Common myeloid progenitor, CD34-positive (primary cell): ENCODE measurements at regions not wholly inside any gene's neighbourhood (a gene's known extent, or its start where the extent isn't known, plus 50 kb on each side); places are given as distances from the start of the nearest gene placed in this dataset.

Experiments
- CTCF ChIA-PET: fragments of 350-600 bp; sonication (Branson Sonifier 250); formaldehyde crosslinking; loops from one replicate; lab custom pipeline; 2021; ENCODE audit warnings: antibody characterized with exemption; lab: Charles Lee
- POLR2A ChIA-PET: fragments of 350-600 bp; sonication (Branson Sonifier 250); formaldehyde crosslinking; loops from one replicate; lab custom pipeline; 2021; ENCODE audit warnings: antibody characterized with exemption; lab: Charles Lee
- DNase-seq, 3 donors: peaks; one replicate each; pipeline versions ENCODE4 v3.0.0 to v3.0.0-alpha.2; 2013
- H3K27ac ChIP-seq, 2 experiments: 1 replicate in 1 of 2; 2 replicates in 1 of 2; pipeline ENCODE4 v1.7.0; 2013; ENCODE audit warnings: inconsistent platforms in 2 of 2, low read length in 2 of 2, mild to moderate bottlenecking in 2 of 2, low read depth in 1 of 2, moderate library complexity in 1 of 2; ENCODE audit not compliant: severe bottlenecking in 2 of 2, insufficient read depth in 1 of 2, poor library complexity in 1 of 2
- H3K27me3 ChIP-seq, 5 experiments: replicated peaks in 2 of 5; 1 replicate in 3 of 5; 2 replicates in 2 of 5; pipeline versions ENCODE4 v1.6.1 to v1.7.0; 2013; ENCODE audit warnings: low read length in 4 of 5, mild to moderate bottlenecking in 2 of 5, moderate library complexity in 2 of 5, inconsistent platforms in 1 of 5; ENCODE audit not compliant: insufficient read depth in 5 of 5, control insufficient read depth in 4 of 5
- H3K36me3 ChIP-seq, 4 experiments: 1 replicate in 2 of 4; 2 replicates in 2 of 4; pipeline versions ENCODE4 v1.6.1 to v1.7.0; 2013; ENCODE audit warnings: low read length in 3 of 4, control low read depth in 1 of 4, mild to moderate bottlenecking in 1 of 4; ENCODE audit not compliant: control insufficient read depth in 4 of 4, insufficient read depth in 4 of 4
- H3K4me1 ChIP-seq, 4 experiments: 1 replicate in 3 of 4; 2 replicates in 1 of 4; pipeline versions ENCODE4 v1.6.1 to v1.7.1; 2013; ENCODE audit warnings: low read length in 3 of 4, mild to moderate bottlenecking in 3 of 4, control low read depth in 1 of 4, inconsistent platforms in 1 of 4, moderate library complexity in 1 of 4; ENCODE audit not compliant: control insufficient read depth in 4 of 4, insufficient read depth in 4 of 4; ENCODE audit errors: control extremely low read depth in 1 of 4
- H3K4me3 ChIP-seq, 7 experiments: 1 replicate in 4 of 7; 2 replicates in 3 of 7; pipeline versions ENCODE4 v1.5.1 to v1.7.0; 2013; ENCODE audit warnings: mild to moderate bottlenecking in 7 of 7, low read length in 6 of 7, moderate library complexity in 6 of 7, inconsistent platforms in 2 of 7, low read depth in 2 of 7, control low read depth in 1 of 7; ENCODE audit not compliant: insufficient read depth in 4 of 7, control insufficient read depth in 1 of 7; ENCODE audit errors: extremely low read depth in 1 of 7
- H3K9me3 ChIP-seq, 5 experiments: 1 replicate in 4 of 5; 2 replicates in 1 of 5; pipeline versions ENCODE4 v1.6.1 to v1.7.1; 2013; ENCODE audit warnings: low read length in 4 of 5, mild to moderate bottlenecking in 2 of 5, inconsistent platforms in 1 of 5, low read depth in 1 of 5, moderate library complexity in 1 of 5; ENCODE audit not compliant: control insufficient read depth in 4 of 5, insufficient read depth in 2 of 5; ENCODE audit errors: control extremely low read depth in 1 of 5
- WGBS: methylation state at CpG from one replicate; pipeline ENCODE4 v1.1.5; 2013; ENCODE audit not compliant: insufficient coverage; 5-methylcytosine and 5-hydroxymethylcytosine counted together

GRCh38 chr3:150261958-150262357 lies 146.1 kb upstream of the TSC22D2 start:
- Histone ChIP-seq H3K9me3 (no peaks in the 10 kb centered on the region), H3K4me1 (no peaks in the 10 kb centered on the region), H3K36me3 (no peaks in the 10 kb centered on the region), H3K27ac (no peak overlapping the region), H3K27me3 (no peaks in the 10 kb centered on the region), H3K4me3 (no peak overlapping the region)
- WGBS, result 100% methylated on average over 1 of the region's 2 CpGs
- ChIA-PET POLR2A (no interaction called here), CTCF (no interaction called here)
- no peak for DNase-seq

GRCh38 chr3:150261418-150261817 lies 146.7 kb upstream of the TSC22D2 start:
- WGBS, result no CpG with 5 or more reads among the region's 2 CpGs
- no peaks in the 10 kb centered on the region for H3K9me3 ChIP-seq

GRCh38 chr3:150260398-150260710 lies 147.7 kb upstream of the TSC22D2 start:
- no peak for DNase-seq
- Histone ChIP-seq H3K9me3 (no peaks in the 10 kb centered on the region), H3K27ac (no peak overlapping the region), H3K4me1 (no peaks in the 10 kb centered on the region), H3K4me3 (no peak overlapping the region), H3K27me3 (no peaks in the 10 kb centered on the region), H3K36me3 (no peaks in the 10 kb centered on the region)
- WGBS, result no CpG with 5 or more reads among the region's 3 CpGs
- ChIA-PET POLR2A (no interaction called here), CTCF (interaction anchor here (1.0 kb wide), 1 partner anchor 29 kb away, joined by 3 read pairs; no protein-coding TSS in a partner anchor)

More at GRCh38 chr3:150261418-150261817, 146.7 kb upstream of the TSC22D2 start:
- Histone ChIP-seq H3K4me1 (no peaks in the 10 kb centered on the region), H3K27ac (no peak overlapping the region), H3K36me3 (no peaks in the 10 kb centered on the region), H3K4me3 (no peak overlapping the region), H3K27me3 (no peaks in the 10 kb centered on the region)
- no peak for DNase-seq
- POLR2A ChIA-PET, result no interaction called here
- CTCF ChIA-PET, result no interaction called here

- POLR2A ChIA-PET, result interaction anchor here (0.6 kb wide), 1 partner anchor 264 kb away, joined by 4 read pairs; no protein-coding TSS in a partner anchor
Measured at GRCh38 chr3:150259526-150260397, 148.3 kb upstream of the TSC22D2 start.

GRCh38 chr3:150256782-150257181 lies 151.3 kb upstream of the TSC22D2 start:
- Histone ChIP-seq H3K27ac (no peak overlapping the region), H3K4me1 (peaks cover 4 to 14% (median 8%) of the 10 kb centered on the region in 4 experiments), H3K9me3 (no peaks in the 10 kb centered on the region), H3K4me3 (no peak overlapping the region), H3K27me3 (no peaks in the 10 kb centered on the region), H3K36me3 (no peaks in the 10 kb centered on the region)
- no peak for DNase-seq
- POLR2A ChIA-PET, result no interaction called here
- CTCF ChIA-PET, result no interaction called here
- 76% methylated on average over 5 of the region's 5 CpGs for WGBS

More at GRCh38 chr3:150259526-150260397, 148.3 kb upstream of the TSC22D2 start:
- CTCF ChIA-PET, result interaction anchor here (1.0 kb wide), 1 partner anchor 29 kb away, joined by 3 read pairs; no protein-coding TSS in a partner anchor
- no peaks in the 10 kb centered on the region for H3K36me3 ChIP-seq
- 100% methylated on average over 5 of the region's 5 CpGs for WGBS
- DNase-seq, result no peak
- no peaks in the 10 kb centered on the region for H3K4me1 ChIP-seq
- no peaks in the 10 kb centered on the region for H3K27me3 ChIP-seq
- no peaks in the 10 kb centered on the region for H3K9me3 ChIP-seq
- H3K27ac ChIP-seq, result no peak overlapping the region
- H3K4me3 ChIP-seq, result no peak overlapping the region

- H3K36me3 ChIP-seq, result no peaks in the 10 kb centered on the region
- H3K4me3 ChIP-seq, result no peak overlapping the region
- CTCF ChIA-PET, result no interaction called here
- WGBS, result 92% methylated on average over 1 of the region's 1 CpG
- POLR2A ChIA-PET, result no interaction called here
- H3K9me3 ChIP-seq, result no peaks in the 10 kb centered on the region
- H3K27me3 ChIP-seq, result no peaks in the 10 kb centered on the region
- peaks cover 4 to 16% (median 9%) of the 10 kb centered on the region in 4 experiments for H3K4me1 ChIP-seq
- H3K27ac ChIP-seq, result no peak overlapping the region
- no peak for DNase-seq
Measured at GRCh38 chr3:150256318-150256717, 151.8 kb upstream of the TSC22D2 start.

- no peak overlapping the region for H3K4me3 ChIP-seq
- H3K27me3 ChIP-seq, result no peaks in the 10 kb centered on the region
- H3K27ac ChIP-seq, result no peak overlapping the region
- H3K9me3 ChIP-seq, result no peaks in the 10 kb centered on the region
- no peaks in the 10 kb centered on the region for H3K36me3 ChIP-seq
- ChIA-PET POLR2A (no interaction called here), CTCF (interaction anchor here (1.2 kb wide), 1 partner anchor 16 kb away, joined by 3 read pairs; no protein-coding TSS in a partner anchor)
- DNase-seq, result no peak
- H3K4me1 ChIP-seq, result peaks cover 4 to 17% (median 11%) of the 10 kb centered on the region in 4 experiments
Measured at GRCh38 chr3:150255826-150256225, 152.3 kb upstream of the TSC22D2 start.
